Chondrocyte (in vitro differentiated cells): ENCODE measurements at regions not wholly inside any gene's neighbourhood (a gene's known extent, or its start where the extent isn't known, plus 50 kb on each side); places are given as distances from the start of the nearest gene placed in this dataset.

Experiments used
- DNase-seq: peaks from one replicate; pipeline ENCODE4 v3.0.0; 2021; ENCODE audit warnings: mixed read lengths, low spot score
- H3K27ac Mint-ChIP-seq: one replicate; pipeline ENCODE4 v1.8.0; 2021; ENCODE audit warnings: mild to moderate bottlenecking, moderate library complexity, mixed read lengths; ENCODE audit not compliant: unreplicated experiment
- H3K27me3 Mint-ChIP-seq: 2 replicates; pipeline ENCODE4 v1.8.0; 2021; ENCODE audit warnings: low read depth, mixed read lengths
- H3K36me3 Mint-ChIP-seq: 2 replicates; pipeline ENCODE4 v1.8.0; 2021; ENCODE audit warnings: low read depth, mixed read lengths
- H3K4me1 Mint-ChIP-seq: 2 replicates; pipeline ENCODE4 v1.8.0; 2021; ENCODE audit warnings: low read depth, mild to moderate bottlenecking, mixed read lengths
- H3K4me3 Mint-ChIP-seq: one replicate; pipeline ENCODE4 v1.8.0; 2021; ENCODE audit warnings: mild to moderate bottlenecking, moderate library complexity, mixed read lengths; ENCODE audit not compliant: unreplicated experiment
- H3K9me3 Mint-ChIP-seq: 2 replicates; pipeline ENCODE4 v1.8.0; 2021; ENCODE audit warnings: low read depth, mixed read lengths
- TF ChIP-seq, protein P1 (sequence below): fragments of 200-600 bp; sonication (generic); IDR thresholded peaks from 2 replicates; pipeline ENCODE4 v1.5.0; 2021; ENCODE audit warnings: antibody characterized with exemption, mild to moderate bottlenecking, moderate library complexity

DNA sequence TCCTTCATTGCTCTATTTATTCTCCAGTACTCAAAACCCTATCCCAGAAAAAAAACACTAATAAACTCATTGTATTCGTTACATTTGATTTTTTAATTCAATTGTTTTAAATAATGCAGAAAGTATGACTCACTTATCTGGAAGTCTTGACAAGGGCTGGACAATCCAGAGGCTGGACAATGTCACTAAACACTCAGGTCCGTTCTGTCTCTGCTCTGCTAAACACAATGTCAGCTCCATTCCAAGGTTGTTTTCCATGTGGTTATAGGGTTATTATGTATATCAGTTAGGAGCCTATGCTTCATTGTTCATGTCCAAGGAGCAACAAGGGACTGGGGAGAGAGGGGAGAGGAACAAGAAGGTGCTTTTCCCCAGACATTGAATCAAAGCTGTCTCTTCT is 125.5 kb downstream of the IRS1 start:
- no peak overlapping the region for H3K27ac Mint-ChIP-seq
- no peak overlapping the region for H3K4me3 Mint-ChIP-seq
- H3K36me3 Mint-ChIP-seq = no peaks in the 10 kb centered on the region
- H3K27me3 Mint-ChIP-seq = no peaks in the 10 kb centered on the region
- H3K4me1 Mint-ChIP-seq = peaks cover 7% of the 10 kb centered on the region
- H3K9me3 Mint-ChIP-seq = no peaks in the 10 kb centered on the region
- no peak for DNase-seq
- TF ChIP-seq, protein P1, sequence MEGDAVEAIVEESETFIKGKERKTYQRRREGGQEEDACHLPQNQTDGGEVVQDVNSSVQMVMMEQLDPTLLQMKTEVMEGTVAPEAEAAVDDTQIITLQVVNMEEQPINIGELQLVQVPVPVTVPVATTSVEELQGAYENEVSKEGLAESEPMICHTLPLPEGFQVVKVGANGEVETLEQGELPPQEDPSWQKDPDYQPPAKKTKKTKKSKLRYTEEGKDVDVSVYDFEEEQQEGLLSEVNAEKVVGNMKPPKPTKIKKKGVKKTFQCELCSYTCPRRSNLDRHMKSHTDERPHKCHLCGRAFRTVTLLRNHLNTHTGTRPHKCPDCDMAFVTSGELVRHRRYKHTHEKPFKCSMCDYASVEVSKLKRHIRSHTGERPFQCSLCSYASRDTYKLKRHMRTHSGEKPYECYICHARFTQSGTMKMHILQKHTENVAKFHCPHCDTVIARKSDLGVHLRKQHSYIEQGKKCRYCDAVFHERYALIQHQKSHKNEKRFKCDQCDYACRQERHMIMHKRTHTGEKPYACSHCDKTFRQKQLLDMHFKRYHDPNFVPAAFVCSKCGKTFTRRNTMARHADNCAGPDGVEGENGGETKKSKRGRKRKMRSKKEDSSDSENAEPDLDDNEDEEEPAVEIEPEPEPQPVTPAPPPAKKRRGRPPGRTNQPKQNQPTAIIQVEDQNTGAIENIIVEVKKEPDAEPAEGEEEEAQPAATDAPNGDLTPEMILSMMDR = no peak

DNA sequence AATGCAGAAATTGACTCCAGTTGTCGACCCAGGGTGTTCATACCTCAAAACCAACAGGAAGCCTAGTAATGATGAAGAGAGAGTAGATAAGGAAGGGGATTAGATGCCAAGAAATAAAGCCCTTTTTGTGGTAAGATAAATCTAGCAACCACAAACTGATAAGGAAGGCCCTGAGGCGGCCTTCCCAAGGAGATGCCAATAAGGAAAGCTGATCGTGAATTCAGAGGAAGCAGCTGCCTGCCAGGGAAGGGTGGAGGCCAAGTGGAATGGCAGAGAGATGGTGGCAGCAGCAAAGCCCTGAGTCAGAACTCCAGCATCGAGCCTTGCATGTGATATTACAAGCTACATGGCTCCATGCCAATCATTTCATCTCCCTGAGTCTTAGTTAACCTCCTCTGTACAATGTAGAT is 126.3 kb downstream of the IRS1 start:
- DNase-seq = no peak
- no peaks in the 10 kb centered on the region for H3K9me3 Mint-ChIP-seq
- peak overlapping the region; percentile 43 for H3K27ac Mint-ChIP-seq
- H3K4me3 Mint-ChIP-seq = no peak overlapping the region
- no peaks in the 10 kb centered on the region for H3K36me3 Mint-ChIP-seq
- H3K27me3 Mint-ChIP-seq = no peaks in the 10 kb centered on the region
- TF ChIP-seq, protein P1 = no peak
- peaks cover 7% of the 10 kb centered on the region for H3K4me1 Mint-ChIP-seq

DNA sequence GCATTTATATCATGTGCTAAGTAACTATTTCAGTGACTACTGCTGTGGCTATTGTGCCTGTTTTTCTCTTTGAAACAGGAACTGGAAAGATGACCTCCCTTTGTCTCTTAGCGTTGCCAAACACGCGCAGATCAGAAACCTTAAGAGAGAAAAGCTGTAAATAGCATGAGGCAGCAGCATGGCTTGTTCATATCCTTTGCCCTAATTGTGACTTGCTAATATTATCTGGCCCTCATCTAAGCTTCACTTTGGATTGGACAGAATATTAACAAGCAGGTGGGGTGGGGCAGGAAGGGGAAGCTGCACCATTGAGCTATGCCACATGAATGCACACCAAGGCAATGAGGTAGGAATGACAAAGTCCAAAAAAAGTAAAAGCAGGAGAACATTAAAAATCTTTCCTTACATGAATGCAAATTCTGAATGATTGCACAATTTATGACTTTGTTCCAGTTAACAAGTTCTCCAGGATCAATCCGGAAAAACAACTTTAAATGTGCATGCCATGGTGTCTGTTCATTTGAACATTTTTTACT is 128.4 kb downstream of the IRS1 start:
- no peaks in the 10 kb centered on the region for H3K27me3 Mint-ChIP-seq
- peaks cover 7% of the 10 kb centered on the region for H3K4me1 Mint-ChIP-seq
- DNase-seq = no peak
- H3K9me3 Mint-ChIP-seq = no peaks in the 10 kb centered on the region
- no peaks in the 10 kb centered on the region for H3K36me3 Mint-ChIP-seq
- H3K27ac Mint-ChIP-seq = no peak overlapping the region
- no peak overlapping the region for H3K4me3 Mint-ChIP-seq
- TF ChIP-seq, protein P1 = no peak

DNA sequence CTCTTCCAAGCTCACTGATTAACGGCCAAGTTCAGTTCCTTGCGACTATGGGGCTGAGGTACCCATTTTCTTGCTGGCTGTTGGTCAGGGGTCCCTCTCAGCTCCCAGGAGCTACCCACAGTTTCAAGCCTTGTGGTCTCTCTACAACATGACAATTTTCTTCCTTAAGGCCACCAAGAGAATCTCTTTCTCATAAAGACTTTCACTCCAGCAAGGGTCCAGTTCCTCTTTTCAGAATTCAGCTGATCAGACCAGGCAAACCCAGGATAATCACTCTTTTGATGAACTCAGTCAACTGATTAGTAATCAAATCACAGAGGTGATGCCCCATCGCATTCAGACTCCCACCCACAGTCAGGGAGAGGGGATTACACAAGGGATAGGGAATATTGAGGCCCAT is 129.7 kb downstream of the IRS1 start:
- no peaks in the 10 kb centered on the region for H3K9me3 Mint-ChIP-seq
- H3K36me3 Mint-ChIP-seq = no peaks in the 10 kb centered on the region
- no peak for DNase-seq
- no peak overlapping the region for H3K27ac Mint-ChIP-seq
- peaks cover 11% of the 10 kb centered on the region for H3K4me1 Mint-ChIP-seq
- H3K27me3 Mint-ChIP-seq = no peaks in the 10 kb centered on the region
- TF ChIP-seq, protein P1 = no peak
- no peak overlapping the region for H3K4me3 Mint-ChIP-seq

DNA sequence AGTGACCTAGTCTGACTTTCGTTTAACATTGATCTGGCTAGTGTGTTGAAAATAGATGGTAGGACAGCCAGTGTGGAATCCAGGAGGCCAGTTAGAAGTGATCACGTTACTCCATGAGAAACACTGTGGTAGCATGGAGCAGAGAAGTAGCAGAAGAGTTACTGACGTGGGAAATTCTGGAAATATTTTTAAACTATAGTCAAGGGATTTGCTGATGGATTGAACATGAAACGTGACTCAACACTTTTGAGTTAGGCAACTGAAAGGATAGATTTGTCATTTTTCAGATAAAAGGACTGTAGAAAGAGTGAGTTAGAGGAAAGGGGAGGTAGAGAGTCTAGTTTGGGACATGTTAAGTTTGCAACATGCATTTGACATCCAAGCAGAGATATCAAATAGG is 130.4 kb downstream of the IRS1 start:
- H3K36me3 Mint-ChIP-seq = no peaks in the 10 kb centered on the region
- no peak overlapping the region for H3K27ac Mint-ChIP-seq
- DNase-seq = no peak
- H3K9me3 Mint-ChIP-seq = no peaks in the 10 kb centered on the region
- TF ChIP-seq, protein P1 = no peak
- H3K4me1 Mint-ChIP-seq = peaks cover 16% of the 10 kb centered on the region
- H3K4me3 Mint-ChIP-seq = no peak overlapping the region
- no peaks in the 10 kb centered on the region for H3K27me3 Mint-ChIP-seq
